Effector CD4-positive, alpha-beta T cell (primary cell): ENCODE measurements at regions not wholly inside any gene's neighbourhood (a gene's known extent, or its start where the extent isn't known, plus 50 kb on each side); places are given as distances from the start of the nearest gene placed in this dataset.

Experiments used
- DNase-seq: peaks from one replicate; pipeline ENCODE4 v3.0.0-alpha.2; 2020

DNA sequence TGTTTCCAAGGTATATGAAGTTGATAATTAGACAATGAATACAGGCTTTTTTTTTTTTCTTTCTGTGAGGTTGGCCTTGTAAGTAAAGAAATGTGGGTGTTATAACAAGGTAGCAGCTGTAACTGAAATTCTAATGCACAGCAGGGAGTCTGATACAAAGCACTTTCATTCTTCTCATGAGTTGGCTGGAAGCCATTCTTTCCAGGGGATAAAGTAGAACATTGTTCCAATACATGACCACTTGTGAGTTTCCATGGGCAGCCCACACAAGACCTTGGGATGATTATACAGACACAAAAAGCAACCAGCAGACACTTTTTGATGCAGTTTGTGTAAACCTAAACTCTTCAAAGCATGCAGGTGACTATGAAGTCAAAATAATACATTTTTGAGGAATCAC, 1785.9 kb upstream of the WWC1 start:
- DNase-seq = no peak

DNA sequence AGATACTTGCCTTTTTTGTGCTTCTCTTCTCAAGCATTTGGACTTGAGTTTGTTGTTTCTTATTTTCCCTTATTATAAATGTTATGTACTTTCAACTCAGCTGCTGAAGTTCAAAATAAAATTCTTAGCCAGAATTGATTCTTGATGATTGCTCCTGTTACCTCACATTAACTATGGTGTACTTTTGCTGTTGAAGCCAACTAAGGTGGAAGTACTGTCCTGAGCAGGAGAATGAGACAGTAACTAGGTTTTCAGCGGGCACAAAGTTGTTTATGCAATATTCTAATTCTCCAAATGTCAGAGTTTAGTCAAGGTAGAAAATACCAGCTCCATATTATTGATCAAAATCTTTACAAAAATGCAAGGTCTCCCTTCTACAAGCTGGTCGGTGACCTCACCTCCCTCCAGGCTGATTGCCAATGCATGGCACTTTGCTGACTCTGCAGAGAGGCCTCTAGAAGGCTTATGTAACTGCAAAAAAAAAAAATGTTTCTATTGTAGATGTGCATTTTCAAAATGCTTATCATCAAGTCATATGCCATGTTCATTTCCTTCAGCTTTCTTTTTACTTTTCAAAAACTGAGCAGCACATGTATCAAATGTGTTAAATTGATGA, 1783.5 kb upstream of the WWC1 start:
- no peak for DNase-seq

DNA sequence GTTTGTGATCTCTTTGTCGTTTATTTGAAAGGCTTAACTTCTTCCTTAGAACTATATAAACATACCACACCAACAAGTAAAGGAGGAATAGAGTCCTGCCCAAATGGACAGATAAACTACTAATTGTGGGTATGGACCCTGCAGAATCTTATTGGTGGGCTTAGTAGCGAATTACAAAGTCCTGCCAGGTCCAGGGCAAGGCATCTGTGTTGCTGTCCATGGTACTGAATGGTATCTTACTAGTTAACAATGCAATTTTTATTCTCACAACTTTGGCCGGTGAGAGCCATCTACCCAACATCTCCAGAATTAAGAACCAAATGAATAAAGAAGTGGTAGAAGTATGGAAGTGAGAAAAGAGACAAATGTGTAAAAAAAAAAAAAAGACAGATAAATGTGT, 1782.4 kb upstream of the WWC1 start:
- DNase-seq = no peak

DNA sequence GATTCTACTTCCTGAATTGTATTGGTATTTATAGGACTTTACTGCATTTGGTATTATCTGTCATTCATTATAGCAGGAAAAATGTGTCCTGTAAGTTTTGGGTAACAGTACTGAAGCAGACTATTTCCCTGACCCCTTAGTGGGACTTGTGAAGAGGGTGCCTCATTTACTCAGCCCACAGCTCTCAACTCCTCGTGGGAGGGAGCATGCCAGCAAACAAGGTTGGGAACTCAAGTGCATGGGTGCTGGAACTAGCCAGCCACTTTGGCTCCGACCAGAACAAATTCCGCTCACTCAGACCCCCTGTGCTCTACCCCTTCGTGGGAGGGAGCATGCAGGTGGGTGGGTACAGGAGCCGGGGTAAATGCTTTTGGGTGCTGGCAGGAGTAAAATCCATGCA, 1773.5 kb upstream of the WWC1 start:
- DNase-seq = no peak

DNA sequence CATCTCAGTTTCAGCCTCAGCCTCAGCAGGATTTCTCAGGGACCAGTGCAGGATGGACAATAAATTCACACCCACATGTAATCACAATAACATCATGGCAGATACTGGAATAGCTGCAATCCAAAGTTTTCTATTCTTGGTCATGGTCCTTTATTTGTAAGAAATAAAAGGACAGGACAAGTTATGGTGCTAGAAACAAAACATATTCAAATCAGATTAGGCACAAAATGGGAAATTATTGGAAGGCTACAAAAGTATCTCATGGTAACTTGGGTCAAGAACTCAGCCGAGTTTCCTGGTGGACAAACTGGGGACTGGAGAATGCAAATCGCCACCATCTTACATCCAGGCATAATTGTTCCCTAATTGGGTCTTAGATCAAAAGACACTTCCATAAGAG, 1768.2 kb upstream of the WWC1 start:
- no peak for DNase-seq

DNA sequence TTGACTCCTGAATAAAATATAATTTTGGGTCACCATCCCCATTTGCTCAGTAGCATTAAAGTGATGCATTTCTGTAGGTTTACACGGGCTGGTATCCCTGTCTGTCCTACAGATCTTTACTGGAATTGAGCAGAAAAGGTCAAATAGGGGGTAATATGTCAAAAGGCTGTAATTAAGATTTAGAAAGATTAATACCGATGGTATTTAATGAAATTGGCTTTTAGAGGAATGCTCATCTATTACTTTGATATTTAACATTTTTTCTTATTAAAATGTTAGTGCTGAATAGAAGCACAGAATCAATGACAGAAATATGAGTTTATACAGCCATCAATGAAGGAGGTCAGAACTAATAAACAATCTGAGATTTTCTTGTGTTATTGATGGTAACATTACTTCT, 1762.2 kb upstream of the WWC1 start:
- DNase-seq = no peak

DNA sequence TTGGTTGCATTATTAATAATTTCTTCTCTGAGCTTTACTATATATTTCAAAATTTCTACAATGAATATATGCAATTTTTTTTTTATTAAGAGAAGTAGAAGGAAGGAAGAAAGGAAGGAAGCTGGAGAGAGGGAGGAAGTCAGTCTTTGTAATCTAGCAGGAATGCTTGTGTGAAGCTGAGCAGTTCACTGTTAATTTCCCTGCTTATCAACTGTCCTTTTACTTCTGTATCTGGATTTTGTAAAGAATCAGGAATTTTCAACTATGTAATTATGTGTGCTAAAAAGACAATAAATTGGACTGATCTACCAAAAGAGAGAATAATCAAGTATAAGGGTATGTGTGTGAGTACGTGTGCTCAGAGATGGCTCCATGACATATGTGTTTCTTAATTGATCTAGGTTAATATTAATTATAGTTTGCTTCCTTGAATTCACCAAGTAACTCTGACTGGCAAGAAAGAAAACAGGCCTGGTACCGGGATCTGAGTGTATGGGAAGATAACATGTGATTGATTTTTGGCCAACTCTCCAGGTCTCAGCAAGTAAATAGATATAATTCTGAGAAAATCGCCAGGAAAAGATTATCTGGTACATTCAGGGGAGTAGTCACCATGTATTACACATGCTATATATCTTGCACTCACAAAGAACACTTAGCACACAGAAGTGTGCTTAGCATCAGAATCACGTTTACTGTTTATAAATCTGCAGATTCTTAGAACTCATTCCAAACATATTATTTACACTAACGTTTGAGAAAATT, 1758.8 kb upstream of the WWC1 start:
- no peak for DNase-seq

DNA sequence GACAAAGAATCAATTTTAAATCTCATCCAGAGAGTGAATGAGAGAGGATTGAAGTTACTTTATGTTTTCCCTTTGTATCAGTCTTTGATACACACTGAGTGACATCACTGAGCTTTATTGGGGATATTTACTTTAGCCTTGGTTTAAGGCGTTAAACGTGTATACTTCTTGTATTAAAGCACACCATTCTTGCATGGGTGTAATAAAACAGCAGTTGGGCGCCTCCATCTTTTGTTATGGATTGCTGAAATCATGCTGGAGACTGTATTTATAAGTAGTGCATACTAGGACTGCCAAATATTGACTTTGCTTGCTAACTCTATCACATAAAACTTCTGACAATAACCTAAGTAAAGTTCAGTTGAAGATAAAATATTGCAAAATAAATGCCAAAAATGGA, 1755.8 kb upstream of the WWC1 start:
- no peak for DNase-seq

DNA sequence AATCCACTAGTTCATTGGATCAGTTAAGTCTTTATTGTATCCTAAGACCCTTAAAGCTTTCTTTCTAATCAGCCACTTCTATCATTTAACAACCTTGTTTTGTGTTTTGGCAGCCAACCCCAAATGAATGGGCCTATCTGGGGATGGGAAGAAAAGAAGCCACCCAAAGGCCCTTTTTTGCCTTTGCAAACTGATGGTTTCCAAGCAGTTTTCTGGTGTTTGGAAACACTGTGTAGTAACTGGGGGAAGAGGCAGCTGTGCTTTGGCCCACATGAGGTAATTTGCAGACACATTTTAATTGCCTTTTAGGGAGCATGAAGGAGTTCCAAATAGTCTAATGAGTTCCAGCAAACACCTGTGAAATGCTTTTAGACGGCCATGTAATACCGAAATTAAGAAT, 1751.3 kb upstream of the WWC1 start:
- DNase-seq = no peak

DNA sequence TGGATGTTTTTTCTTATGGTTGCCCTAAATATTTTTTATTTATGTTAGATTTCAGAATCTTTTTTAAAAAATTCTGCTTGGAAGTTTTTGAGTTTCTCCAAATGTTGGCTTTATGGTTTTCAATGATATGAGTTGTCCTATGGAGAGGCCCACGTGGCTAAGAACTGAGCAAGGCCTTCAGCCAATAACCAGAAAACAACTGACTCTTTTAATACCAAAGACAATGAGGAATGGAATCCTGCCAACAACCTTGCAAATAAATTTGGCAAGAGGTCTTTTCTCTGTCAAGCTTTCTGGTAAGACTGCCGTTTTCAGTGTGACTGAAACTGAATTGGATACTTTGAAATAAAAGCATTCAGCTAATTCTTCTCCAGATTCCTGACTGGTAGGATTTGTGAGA, 1740.1 kb upstream of the WWC1 start:
- DNase-seq = no peak

DNA sequence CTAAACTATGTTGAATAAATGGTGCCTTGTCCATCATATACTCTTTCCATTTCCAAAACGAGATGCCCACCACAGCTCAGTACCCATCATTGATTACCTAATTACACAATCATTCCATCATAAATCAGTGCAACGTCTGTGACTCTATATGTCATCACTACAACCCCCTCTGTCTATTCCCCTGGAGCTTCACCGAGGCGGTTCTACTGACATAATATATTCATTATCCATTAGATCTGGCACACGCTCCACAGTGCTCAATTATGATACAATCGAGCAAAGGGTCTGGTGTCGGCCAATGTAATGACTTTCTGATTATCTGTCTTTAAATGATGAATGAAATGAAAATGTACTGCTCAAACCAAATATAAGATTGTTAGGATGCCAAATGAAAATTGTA, 1737.7 kb upstream of the WWC1 start:
- no peak for DNase-seq

DNA sequence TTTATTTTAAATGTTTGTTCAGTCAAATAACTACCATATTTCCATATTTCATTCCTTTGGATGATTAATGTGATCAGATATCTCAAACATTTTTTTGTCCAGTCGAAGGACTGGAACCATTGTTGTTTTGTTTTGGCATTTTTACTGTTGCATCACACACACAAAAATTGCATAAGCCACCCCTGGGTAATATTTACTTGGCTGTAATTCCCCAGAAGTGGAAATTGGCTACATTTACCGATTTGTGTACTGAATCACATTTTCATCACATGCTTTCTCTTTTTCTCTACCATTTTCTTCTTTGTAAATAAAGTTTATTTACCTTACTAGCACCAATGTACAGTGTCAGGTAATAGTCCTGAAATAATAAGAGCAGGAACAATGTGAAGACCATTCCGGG, 1729.7 kb upstream of the WWC1 start:
- DNase-seq = no peak

DNA sequence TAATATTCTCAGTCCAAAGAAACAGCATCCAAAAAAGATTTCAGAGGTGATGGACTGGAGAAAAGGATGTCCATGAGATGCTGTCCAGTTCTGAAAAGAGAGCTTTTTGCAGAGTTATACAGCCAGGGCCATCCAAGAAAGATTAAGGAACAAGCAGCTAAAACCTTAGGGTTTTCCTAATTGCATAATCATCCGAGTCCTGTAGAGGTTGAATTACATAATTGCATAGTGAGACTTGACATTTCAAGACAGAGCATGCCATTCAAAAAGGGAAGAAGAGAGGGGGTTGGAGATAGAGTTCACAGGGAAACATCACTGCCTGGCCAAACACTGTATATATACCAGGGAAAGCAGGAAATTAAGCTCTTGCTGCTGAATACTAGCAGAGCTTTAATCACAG, 1729.2 kb upstream of the WWC1 start:
- DNase-seq = no peak

DNA sequence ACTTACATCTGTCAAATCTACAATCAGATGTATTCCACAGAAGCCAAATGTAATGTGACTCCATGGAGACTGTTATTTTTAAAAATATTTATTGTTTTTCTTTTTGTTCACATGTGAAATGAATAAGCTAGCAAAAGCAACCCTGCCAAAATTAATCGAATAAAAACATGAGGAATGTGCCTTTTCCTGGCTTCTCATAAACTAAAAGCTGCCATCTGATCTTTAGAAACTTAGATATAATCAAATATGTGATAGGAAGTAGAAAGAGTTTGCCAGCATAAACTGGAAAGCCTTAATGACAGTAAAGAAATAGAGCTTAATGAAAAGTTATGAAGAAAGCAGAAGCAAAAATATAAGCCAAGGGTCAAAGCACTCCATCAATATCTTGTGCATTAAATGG, 1724.7 kb upstream of the WWC1 start:
- DNase-seq = no peak

DNA sequence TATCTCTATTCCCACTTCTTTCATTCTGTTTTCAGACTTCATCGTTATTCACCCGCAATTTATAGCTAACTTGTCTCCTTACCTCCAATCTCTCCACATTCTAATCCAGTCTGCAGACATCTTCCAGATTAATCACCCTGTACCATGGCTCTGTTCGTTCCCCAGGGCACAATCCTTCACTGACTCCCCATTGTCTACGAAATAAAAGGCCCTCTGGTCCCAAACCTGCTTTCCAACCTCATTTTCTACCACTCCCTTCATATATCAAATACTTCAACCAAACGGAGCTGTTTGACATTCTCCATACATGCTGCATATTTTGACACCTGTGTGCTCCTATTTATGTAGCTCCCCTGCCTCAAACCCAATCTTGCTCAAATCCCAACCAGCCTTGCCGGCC, 1720.6 kb upstream of the WWC1 start:
- no peak for DNase-seq

DNA sequence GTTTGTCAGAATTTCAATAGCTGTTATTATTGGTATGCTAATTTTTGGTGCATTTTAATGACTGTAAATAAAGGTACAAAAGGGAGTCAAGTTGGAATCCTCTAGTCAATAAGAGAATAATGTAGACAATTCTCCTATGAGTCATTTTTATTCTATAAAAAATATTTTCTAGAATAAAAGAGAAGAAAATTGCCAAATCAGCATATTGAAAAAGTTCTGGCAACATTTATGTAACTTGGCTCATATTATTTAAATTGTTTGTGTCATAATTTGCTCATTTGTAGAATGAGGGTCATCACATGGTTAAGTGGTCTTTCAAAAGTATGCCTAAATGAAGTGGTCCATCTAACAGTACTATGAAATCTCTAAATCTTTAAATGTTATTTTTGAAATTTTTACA, 1719.8 kb upstream of the WWC1 start:
- DNase-seq = no peak

DNA sequence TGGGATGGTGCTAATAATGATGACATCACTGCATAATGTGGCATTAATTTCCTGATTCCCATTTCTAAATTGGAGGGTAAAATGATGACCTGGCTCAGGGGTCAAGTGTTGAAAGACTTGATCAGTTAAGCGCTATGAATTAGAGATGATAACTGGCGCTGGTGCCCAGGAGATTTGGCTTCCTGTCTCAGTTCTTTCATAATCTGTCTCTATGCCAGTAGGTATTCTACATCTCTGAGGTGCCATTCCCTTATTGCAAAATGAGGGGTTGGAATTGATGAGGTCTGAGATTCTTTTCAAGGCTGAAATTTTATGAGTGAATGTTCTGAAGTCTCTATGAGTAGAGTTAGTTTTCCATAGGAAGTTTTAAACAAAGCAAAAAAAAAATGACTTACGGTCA, 1715.1 kb upstream of the WWC1 start:
- DNase-seq = no peak

DNA sequence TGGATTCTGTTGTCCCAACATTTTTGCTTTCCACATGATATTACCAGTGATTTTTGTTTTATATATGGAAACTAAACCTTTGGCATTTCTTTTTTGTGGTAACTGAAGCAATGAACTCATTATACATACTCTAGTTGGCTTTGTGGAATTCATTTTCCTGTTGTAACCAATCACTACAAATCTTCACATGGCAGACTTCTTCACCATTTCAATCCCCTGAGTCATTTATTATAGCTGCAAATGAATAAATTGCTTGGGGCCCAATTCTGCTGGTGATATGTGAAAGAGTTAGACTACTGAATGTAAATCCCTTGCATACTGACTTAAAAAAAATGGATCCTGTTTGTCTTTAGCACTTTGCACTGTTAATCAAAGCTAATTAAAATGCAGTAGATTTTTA, 1709.6 kb upstream of the WWC1 start:
- no peak for DNase-seq

DNA sequence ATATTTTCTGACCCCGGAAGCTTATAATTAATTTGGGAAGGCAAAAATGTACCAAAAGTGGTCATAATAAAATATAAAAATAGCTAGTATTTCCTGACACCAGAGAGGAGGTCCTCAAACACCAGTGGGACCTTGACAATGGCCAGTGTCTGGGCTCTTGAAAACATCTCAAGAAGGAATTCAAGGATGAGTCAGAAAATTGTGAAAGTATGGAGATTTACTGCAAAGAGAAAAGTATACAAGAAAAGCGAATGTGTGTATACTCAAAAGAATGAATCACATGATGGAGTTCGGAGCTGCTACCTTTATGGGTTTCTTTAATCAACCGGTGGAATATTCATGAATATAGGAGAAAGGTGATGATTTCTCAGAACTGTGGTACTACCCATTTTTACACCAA, 1709.0 kb upstream of the WWC1 start:
- DNase-seq = no peak

DNA sequence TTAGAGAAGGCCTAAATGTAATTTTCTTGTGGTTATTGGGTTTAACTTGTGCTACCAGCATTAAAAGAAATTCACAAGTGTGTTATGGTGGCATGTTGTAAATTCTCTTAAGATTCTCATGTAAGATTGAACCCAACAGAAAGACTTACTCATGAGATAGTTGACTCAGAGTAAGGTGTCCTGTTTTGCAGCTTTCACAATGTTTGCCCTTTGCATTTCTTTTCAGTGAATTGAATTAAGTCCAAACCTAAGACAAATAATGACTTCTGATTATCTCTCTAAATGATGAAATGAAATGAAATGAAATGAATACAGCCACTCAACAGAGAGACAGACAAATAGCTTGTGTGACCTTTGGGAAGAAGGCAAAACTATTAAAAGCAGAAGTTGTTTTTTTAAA, 1696.9 kb upstream of the WWC1 start:
- no peak for DNase-seq

DNA sequence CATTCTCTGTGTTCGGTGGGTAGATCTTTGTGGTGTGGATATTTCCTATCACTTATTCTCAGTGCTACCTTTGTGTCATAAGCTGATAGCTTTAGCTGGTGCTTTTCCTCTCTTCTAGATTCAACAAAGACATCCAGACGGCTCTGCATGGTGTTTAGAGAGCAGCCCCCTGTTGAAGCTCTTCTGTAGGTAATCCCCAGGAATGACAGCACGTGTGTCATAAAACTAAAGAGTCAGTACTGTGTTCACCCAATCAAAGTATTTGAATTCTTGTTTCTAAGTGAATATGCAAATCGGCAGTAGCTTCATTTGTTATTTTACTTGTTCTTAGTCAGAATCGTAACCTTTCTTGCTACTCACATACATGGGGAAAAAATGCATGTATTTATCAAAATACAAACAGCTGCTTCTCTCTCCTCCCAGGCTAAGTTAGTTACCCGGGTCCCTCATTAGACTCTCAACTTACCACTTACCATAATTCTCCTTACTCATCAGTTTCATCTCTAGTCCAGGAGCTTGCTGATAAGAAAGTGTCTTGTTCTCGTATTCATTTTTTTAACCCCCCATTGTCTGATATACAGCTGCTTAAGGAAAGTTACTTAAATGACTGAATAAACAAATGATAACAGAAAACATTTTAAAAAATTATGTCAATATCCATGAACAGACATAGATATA, 1696.0 kb upstream of the WWC1 start:
- DNase-seq = no peak

DNA sequence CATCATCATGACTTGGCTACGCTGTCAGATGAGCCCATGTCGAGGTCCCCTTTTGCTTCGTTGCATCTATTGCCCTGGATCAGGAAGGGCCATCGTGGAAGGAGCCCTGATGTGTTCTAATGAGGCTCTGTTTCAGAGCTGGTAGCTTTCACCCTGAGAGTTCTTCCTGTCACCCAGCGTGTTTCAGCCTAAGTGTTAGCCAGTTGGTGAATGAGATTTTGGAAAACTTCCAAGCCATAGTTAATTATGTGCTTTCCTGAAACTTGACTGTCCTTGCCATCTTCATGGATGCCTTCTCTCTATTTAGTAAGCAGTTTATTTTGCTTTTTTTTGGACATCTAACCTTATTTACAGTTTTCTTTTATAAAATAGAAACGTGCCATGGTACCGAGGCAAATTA, 1695.4 kb upstream of the WWC1 start:
- no peak for DNase-seq

DNA sequence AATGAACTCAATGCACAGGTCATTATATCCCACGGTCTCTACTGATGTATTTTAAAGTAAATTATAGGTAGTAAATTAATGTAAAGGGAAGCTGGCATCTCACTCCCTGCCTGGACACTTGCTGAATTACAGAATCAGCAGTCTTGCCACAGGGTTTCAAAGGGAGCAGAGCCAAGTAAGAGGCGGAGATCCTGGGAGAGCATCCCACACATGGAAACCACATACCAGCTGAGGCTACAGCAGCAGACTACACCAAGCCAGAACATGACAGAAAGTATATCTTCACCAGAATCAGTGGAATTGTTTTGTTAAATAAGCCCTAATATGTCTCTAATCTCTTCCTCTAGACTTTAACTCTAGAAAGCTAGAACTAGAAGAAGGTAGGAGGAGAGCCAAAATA, 1689.2 kb upstream of the WWC1 start:
- DNase-seq = no peak

DNA sequence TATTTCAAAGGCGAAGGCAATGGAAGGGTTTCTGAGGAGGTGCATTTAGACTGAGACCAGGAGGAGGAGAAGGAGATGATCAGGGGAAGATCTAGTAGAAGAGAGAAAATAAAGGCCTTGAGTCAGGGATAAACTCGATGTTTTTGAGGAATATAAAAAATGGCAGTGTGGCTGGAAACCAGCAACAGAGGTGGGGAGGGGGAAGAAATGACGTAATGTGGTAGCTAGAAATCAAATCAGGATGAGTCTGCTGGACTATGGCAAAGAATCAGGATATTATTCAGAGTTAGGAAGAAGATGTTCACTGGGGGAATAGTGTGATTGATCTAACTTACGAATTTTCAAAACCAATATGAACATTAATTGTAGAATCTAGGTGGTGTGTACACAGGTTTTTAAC, 1673.9 kb upstream of the WWC1 start:
- no peak for DNase-seq

DNA sequence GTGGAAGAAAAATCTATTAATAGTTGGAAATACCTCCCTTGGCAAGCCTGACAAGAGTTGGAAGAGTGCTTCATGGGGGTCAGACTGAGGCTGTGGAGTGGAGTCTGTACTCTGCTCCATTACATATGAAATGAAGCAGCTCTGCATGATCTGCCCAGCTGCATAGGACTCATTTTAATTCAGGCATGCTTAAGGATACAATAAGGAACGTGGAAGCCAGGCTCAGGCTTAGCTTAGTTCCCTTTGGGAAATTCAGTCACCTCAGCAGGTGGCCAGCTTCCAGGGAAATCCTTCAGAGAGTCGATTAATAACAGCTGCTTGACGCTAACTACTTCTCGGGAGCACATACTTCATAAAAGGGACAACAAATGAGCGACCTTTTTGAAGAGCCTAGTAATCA, 1672.9 kb upstream of the WWC1 start:
- no peak for DNase-seq
